Esophagus squamous epithelium (tissue), 4 donors: ENCODE measurements at regions not wholly inside any gene's neighbourhood (a gene's known extent, or its start where the extent isn't known, plus 50 kb on each side); places are given as distances from the start of the nearest gene placed in this dataset.

Source experiments
- POLR2A ChIP-seq, 4 donors: fragments of 450-650 bp; IDR thresholded peaks; one replicate each; pipeline ENCODE4 v1.6.1; 2017; ENCODE audit warnings: antibody characterized with exemption in 4 of 4, mild to moderate bottlenecking in 4 of 4, moderate library complexity in 3 of 4
- TF ChIP-seq, protein P1 (sequence below), 6 experiments: fragments of 450-650 bp in 4 of 6; fragments of 200-600 bp in 2 of 6; sonication (generic) in 2 of 6; IDR thresholded peaks; one replicate each; pipeline ENCODE4 v1.5.1; 2016 to 2019; ENCODE audit warnings: antibody characterized with exemption in 6 of 6, mild to moderate bottlenecking in 4 of 6, moderate library complexity in 4 of 6

DNA sequence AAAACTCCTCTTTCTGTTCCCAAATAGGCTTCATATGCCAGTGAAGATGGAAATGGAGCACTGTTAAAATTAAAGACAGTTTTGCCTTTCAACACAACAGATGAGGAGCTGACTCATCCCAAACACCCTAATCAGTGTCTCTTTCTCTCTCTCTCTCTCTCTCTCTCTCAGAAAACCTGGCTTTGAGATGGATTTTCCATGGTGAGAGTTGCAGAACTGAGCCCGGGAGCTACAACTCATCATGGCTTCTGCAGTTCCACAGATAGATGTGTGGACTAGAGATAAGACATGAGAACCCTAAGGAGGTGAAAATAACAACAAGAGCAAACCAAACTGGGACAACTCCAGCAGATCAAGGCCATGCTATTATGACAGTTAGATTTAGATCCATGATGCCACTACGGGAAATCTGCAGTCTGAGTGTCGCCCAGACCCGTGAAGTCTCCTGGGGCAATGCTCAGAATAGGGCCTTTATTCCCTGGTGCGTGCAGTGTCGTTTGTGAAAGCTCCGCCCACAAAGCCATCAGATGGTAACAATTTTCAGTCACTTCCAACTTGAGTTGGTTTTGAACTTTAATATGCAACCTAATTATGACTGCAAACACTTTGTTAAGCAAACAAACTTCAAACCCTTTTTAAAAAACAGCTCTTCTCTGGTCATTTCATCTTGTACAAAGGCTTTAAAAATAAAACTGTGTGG lies 338.2 kb upstream of the PREP start:
- TF ChIP-seq, protein P1, sequence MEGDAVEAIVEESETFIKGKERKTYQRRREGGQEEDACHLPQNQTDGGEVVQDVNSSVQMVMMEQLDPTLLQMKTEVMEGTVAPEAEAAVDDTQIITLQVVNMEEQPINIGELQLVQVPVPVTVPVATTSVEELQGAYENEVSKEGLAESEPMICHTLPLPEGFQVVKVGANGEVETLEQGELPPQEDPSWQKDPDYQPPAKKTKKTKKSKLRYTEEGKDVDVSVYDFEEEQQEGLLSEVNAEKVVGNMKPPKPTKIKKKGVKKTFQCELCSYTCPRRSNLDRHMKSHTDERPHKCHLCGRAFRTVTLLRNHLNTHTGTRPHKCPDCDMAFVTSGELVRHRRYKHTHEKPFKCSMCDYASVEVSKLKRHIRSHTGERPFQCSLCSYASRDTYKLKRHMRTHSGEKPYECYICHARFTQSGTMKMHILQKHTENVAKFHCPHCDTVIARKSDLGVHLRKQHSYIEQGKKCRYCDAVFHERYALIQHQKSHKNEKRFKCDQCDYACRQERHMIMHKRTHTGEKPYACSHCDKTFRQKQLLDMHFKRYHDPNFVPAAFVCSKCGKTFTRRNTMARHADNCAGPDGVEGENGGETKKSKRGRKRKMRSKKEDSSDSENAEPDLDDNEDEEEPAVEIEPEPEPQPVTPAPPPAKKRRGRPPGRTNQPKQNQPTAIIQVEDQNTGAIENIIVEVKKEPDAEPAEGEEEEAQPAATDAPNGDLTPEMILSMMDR (IDR thresholded peaks at IDR 0.05): no peak
- no peak for TF ChIP-seq POLR2A (IDR thresholded peaks at IDR 0.05)
